Panc1 (cell line): ENCODE measurements at regions not wholly inside any gene's neighbourhood (a gene's known extent, or its start where the extent isn't known, plus 50 kb on each side); places are given as distances from the start of the nearest gene placed in this dataset.

Experiments
- CTCF ChIP-seq: fragments of 450-650 bp; IDR thresholded peaks from 2 replicates; pipeline ENCODE4 v1.5.1; 2017; ENCODE audit warnings: mild to moderate bottlenecking
- POLR2AphosphoS5 ChIP-seq: IDR thresholded peaks from 2 replicates; pipeline ENCODE4 v1.6.1; 2012; ENCODE audit warnings: mild to moderate bottlenecking, low read depth, low read length, moderate library complexity
- REST ChIP-seq, 2 experiments: IDR thresholded peaks; 2 replicates each; pipeline ENCODE4 v1.6.1; 2011 to 2012; ENCODE audit warnings: low read depth in 2 of 2, control low read depth in 1 of 2, low read length in 1 of 2, mild to moderate bottlenecking in 1 of 2, moderate library complexity in 1 of 2; ENCODE audit not compliant: insufficient read depth in 1 of 2
- SIN3A ChIP-seq: IDR thresholded peaks from 2 replicates; pipeline ENCODE4 v1.6.1; 2012; ENCODE audit warnings: low read depth, mild to moderate bottlenecking, low read length, moderate library complexity, borderline replicate concordance; ENCODE audit not compliant: insufficient read depth
- TCF7L2 ChIP-seq: IDR thresholded peaks from 2 replicates; pipeline ENCODE4 v1.6.1; 2011; ENCODE audit warnings: mild to moderate bottlenecking, low read depth, low read length, inconsistent platforms

- TF ChIP-seq CTCF, result no peak
- no peak for TF ChIP-seq POLR2AphosphoS5
- no peak for TF ChIP-seq SIN3A
- TF ChIP-seq REST (IDR thresholded peaks at IDR 0.05; ENCODE audit: insufficient read depth in 1 of 2, low read depth in 2 of 2, low read length in 1 of 2), result no peak
- TF ChIP-seq TCF7L2, result no peak
Measured at GRCh38 chr17:77566566-77567138, 391.9 kb upstream of the TNRC6C start.
